ENCODE measurements at regions not wholly inside any gene's neighbourhood (a gene's known extent, or its start where the extent isn't known, plus 50 kb on each side); places are given as distances from the start of the nearest gene placed in this dataset.

- no peaks in the 10 kb centered on the region for H3K36me3 ChIP-seq (ENCODE audit: insufficient read depth, low read depth, low read length)
- H3K9ac ChIP-seq (ENCODE audit: low read depth, low read length), result no peak overlapping the region
- H3K4me3 ChIP-seq (ENCODE audit: low read length), result no peak overlapping the region
- H3K9me3 ChIP-seq (ENCODE audit: insufficient read depth, low read depth, low read length), result no peaks in the 10 kb centered on the region
- no peak overlapping the region for H3K27ac ChIP-seq (ENCODE audit: low read length)
- no peaks in the 10 kb centered on the region for H3K27me3 ChIP-seq (ENCODE audit: insufficient read depth, low read length)
- peaks cover 8% of the 10 kb centered on the region; the same call in 1 of the 2 replicates for H3K4me1 ChIP-seq (ENCODE audit: insufficient read depth, low read length)
Measured at GRCh38 chr11:115627071-115627470, 122.9 kb upstream of the CADM1 start.

- H3K9ac ChIP-seq (ENCODE audit: low read depth, low read length), result no peak overlapping the region; the same call in 1 of the 2 replicates
- H3K9me3 ChIP-seq (ENCODE audit: insufficient read depth, low read depth, low read length), result no peaks in the 10 kb centered on the region
- H3K27me3 ChIP-seq (ENCODE audit: insufficient read depth, low read length), result no peaks in the 10 kb centered on the region
- no peaks in the 10 kb centered on the region for H3K36me3 ChIP-seq (ENCODE audit: insufficient read depth, low read depth, low read length)
- peaks cover 8% of the 10 kb centered on the region; the same call in 1 of the 2 replicates for H3K4me1 ChIP-seq (ENCODE audit: insufficient read depth, low read length)
- H3K27ac ChIP-seq (ENCODE audit: low read length), result no peak overlapping the region
- H3K4me3 ChIP-seq (ENCODE audit: low read length), result no peak overlapping the region
Measured at GRCh38 chr11:115626414-115626813, 122.2 kb upstream of the CADM1 start.

- Histone ChIP-seq H3K4me1 (ENCODE audit: insufficient read depth, low read length) (peaks cover 7% of the 10 kb centered on the region; the same call in 1 of the 2 replicates), H3K4me3 (ENCODE audit: low read length) (no peak overlapping the region), H3K9me3 (ENCODE audit: insufficient read depth, low read depth, low read length) (no peaks in the 10 kb centered on the region)
Measured at GRCh38 chr11:115625502-115625901, 121.3 kb upstream of the CADM1 start.

GRCh38 chr11:115624065-115624464, 119.8 kb upstream of the CADM1 start:
- no peaks in the 10 kb centered on the region for H3K36me3 ChIP-seq (ENCODE audit: insufficient read depth, low read depth, low read length)
- H3K27me3 ChIP-seq (ENCODE audit: insufficient read depth, low read length), result no peaks in the 10 kb centered on the region
- H3K9me3 ChIP-seq (ENCODE audit: insufficient read depth, low read depth, low read length), result no peaks in the 10 kb centered on the region
- H3K27ac ChIP-seq (ENCODE audit: low read length), result no peak overlapping the region
- no peak overlapping the region for H3K4me3 ChIP-seq (ENCODE audit: low read length)
- no peak overlapping the region for H3K9ac ChIP-seq (ENCODE audit: low read depth, low read length)
- H3K4me1 ChIP-seq (ENCODE audit: insufficient read depth, low read length), result no peaks in the 10 kb centered on the region

More at GRCh38 chr11:115625502-115625901, 121.3 kb upstream of the CADM1 start:
- no peak overlapping the region for H3K9ac ChIP-seq (ENCODE audit: low read depth, low read length)
- no peak overlapping the region for H3K27ac ChIP-seq (ENCODE audit: low read length)
- no peaks in the 10 kb centered on the region for H3K36me3 ChIP-seq (ENCODE audit: insufficient read depth, low read depth, low read length)
- H3K27me3 ChIP-seq (ENCODE audit: insufficient read depth, low read length), result no peaks in the 10 kb centered on the region

GRCh38 chr11:115623021-115623451, 118.8 kb upstream of the CADM1 start:
- Histone ChIP-seq H3K27ac (ENCODE audit: low read length) (no peak overlapping the region), H3K9ac (ENCODE audit: low read depth, low read length) (no peak overlapping the region), H3K27me3 (ENCODE audit: insufficient read depth, low read length) (no peaks in the 10 kb centered on the region), H3K4me1 (ENCODE audit: insufficient read depth, low read length) (no peaks in the 10 kb centered on the region), H3K36me3 (ENCODE audit: insufficient read depth, low read depth, low read length) (no peaks in the 10 kb centered on the region), H3K4me3 (ENCODE audit: low read length) (no peak overlapping the region), H3K9me3 (ENCODE audit: insufficient read depth, low read depth, low read length) (no peaks in the 10 kb centered on the region)

- H3K27ac ChIP-seq (ENCODE audit: low read length), result no peak overlapping the region
Measured at GRCh38 chr11:115618428-115618827, 114.2 kb upstream of the CADM1 start.

GRCh38 chr11:115617767-115618166, 113.6 kb upstream of the CADM1 start:
- Histone ChIP-seq H3K4me1 (ENCODE audit: insufficient read depth, low read length) (peaks cover under 1% of the 10 kb centered on the region; the same call in 1 of the 2 replicates), H3K27ac (ENCODE audit: low read length) (no peak overlapping the region), H3K4me3 (ENCODE audit: low read length) (no peak overlapping the region), H3K36me3 (ENCODE audit: insufficient read depth, low read depth, low read length) (no peaks in the 10 kb centered on the region), H3K27me3 (ENCODE audit: insufficient read depth, low read length) (0 out of 2 replicates have a peak, but pooled peaks cover 5% of the 10 kb centered on the region), H3K9ac (ENCODE audit: low read depth, low read length) (no peak overlapping the region), H3K9me3 (ENCODE audit: insufficient read depth, low read depth, low read length) (no peaks in the 10 kb centered on the region)

More at GRCh38 chr11:115618428-115618827, 114.2 kb upstream of the CADM1 start:
- no peak overlapping the region for H3K4me3 ChIP-seq (ENCODE audit: low read length)
- no peaks in the 10 kb centered on the region for H3K27me3 ChIP-seq (ENCODE audit: insufficient read depth, low read length)
- H3K4me1 ChIP-seq (ENCODE audit: insufficient read depth, low read length), result no peaks in the 10 kb centered on the region
- no peaks in the 10 kb centered on the region for H3K9me3 ChIP-seq (ENCODE audit: insufficient read depth, low read depth, low read length)
- no peaks in the 10 kb centered on the region for H3K36me3 ChIP-seq (ENCODE audit: insufficient read depth, low read depth, low read length)
- H3K9ac ChIP-seq (ENCODE audit: low read depth, low read length), result no peak overlapping the region

GRCh38 chr11:115616971-115617370, 112.8 kb upstream of the CADM1 start:
- no peak overlapping the region for H3K27ac ChIP-seq (ENCODE audit: low read length)

GRCh38 chr11:115613986-115614632, 109.9 kb upstream of the CADM1 start:
- 0 out of 2 replicates have a peak, but pooled peaks cover 5% of the 10 kb centered on the region for H3K27me3 ChIP-seq (ENCODE audit: insufficient read depth, low read length)
- H3K4me1 ChIP-seq (ENCODE audit: insufficient read depth, low read length), result peaks cover 11% of the 10 kb centered on the region; the same call in 1 of the 2 replicates

More at GRCh38 chr11:115616971-115617370, 112.8 kb upstream of the CADM1 start:
- peaks cover 8% of the 10 kb centered on the region; the same call in 1 of the 2 replicates for H3K4me1 ChIP-seq (ENCODE audit: insufficient read depth, low read length)
- H3K4me3 ChIP-seq (ENCODE audit: low read length), result no peak overlapping the region
- H3K9me3 ChIP-seq (ENCODE audit: insufficient read depth, low read depth, low read length), result no peaks in the 10 kb centered on the region
- H3K9ac ChIP-seq (ENCODE audit: low read depth, low read length), result no peak overlapping the region
- no peaks in the 10 kb centered on the region for H3K36me3 ChIP-seq (ENCODE audit: insufficient read depth, low read depth, low read length)
- 0 out of 2 replicates have a peak, but pooled peaks cover 5% of the 10 kb centered on the region for H3K27me3 ChIP-seq (ENCODE audit: insufficient read depth, low read length)

GRCh38 chr11:115613004-115613403, 108.8 kb upstream of the CADM1 start:
- no peaks in the 10 kb centered on the region for H3K36me3 ChIP-seq (ENCODE audit: insufficient read depth, low read depth, low read length)
- H3K9me3 ChIP-seq (ENCODE audit: insufficient read depth, low read depth, low read length), result no peaks in the 10 kb centered on the region
- H3K4me1 ChIP-seq (ENCODE audit: insufficient read depth, low read length), result peaks cover 11% of the 10 kb centered on the region; the same call in 1 of the 2 replicates

More at GRCh38 chr11:115613986-115614632, 109.9 kb upstream of the CADM1 start:
- Histone ChIP-seq H3K9me3 (ENCODE audit: insufficient read depth, low read depth, low read length) (no peaks in the 10 kb centered on the region), H3K36me3 (ENCODE audit: insufficient read depth, low read depth, low read length) (no peaks in the 10 kb centered on the region), H3K4me3 (ENCODE audit: low read length) (no peak overlapping the region), H3K27ac (ENCODE audit: low read length) (no peak overlapping the region), H3K9ac (ENCODE audit: low read depth, low read length) (no peak overlapping the region)

GRCh38 chr11:115612046-115612730, 108.0 kb upstream of the CADM1 start:
- no peak overlapping the region for H3K9ac ChIP-seq (ENCODE audit: low read depth, low read length)
- H3K9me3 ChIP-seq (ENCODE audit: insufficient read depth, low read depth, low read length), result no peaks in the 10 kb centered on the region
- H3K4me3 ChIP-seq (ENCODE audit: low read length), result no peak overlapping the region
- H3K36me3 ChIP-seq (ENCODE audit: insufficient read depth, low read depth, low read length), result no peaks in the 10 kb centered on the region
- H3K27ac ChIP-seq (ENCODE audit: low read length), result no peak overlapping the region
- H3K27me3 ChIP-seq (ENCODE audit: insufficient read depth, low read length), result 0 out of 2 replicates have a peak, but pooled peaks cover 5% of the 10 kb centered on the region
- peaks cover 11% of the 10 kb centered on the region; the same call in 1 of the 2 replicates for H3K4me1 ChIP-seq (ENCODE audit: insufficient read depth, low read length)

More at GRCh38 chr11:115613004-115613403, 108.8 kb upstream of the CADM1 start:
- H3K9ac ChIP-seq (ENCODE audit: low read depth, low read length), result no peak overlapping the region
- no peak overlapping the region for H3K27ac ChIP-seq (ENCODE audit: low read length)
- 0 out of 2 replicates have a peak, but pooled peaks cover 5% of the 10 kb centered on the region for H3K27me3 ChIP-seq (ENCODE audit: insufficient read depth, low read length)
- no peak overlapping the region for H3K4me3 ChIP-seq (ENCODE audit: low read length)

Data from iPS-20b (cell line).